BLaER1 (cell line): ENCODE measurements at regions not wholly inside any gene's neighbourhood (a gene's known extent, or its start where the extent isn't known, plus 50 kb on each side); places are given as distances from the start of the nearest gene placed in this dataset.
"Not testable (repeated sequence)": the region's sequence is repeated elsewhere in the genome, so short reads cannot be mapped to it uniquely, and the experiment has no call there.

Source experiments
- H3K27ac ChIP-seq: shearing (Covaris generic); formaldehyde crosslinking; 2 replicates; pipeline ENCODE4 v1.8.1; 2022
- H3K27me3 ChIP-seq: shearing (Covaris generic); formaldehyde crosslinking; 2 replicates; pipeline ENCODE4 v1.8.1; 2022
- H3K36me3 ChIP-seq: shearing (Covaris generic); formaldehyde crosslinking; 2 replicates; pipeline ENCODE4 v1.8.1; 2022
- H3K4me1 ChIP-seq: shearing (Covaris generic); formaldehyde crosslinking; 2 replicates; pipeline ENCODE4 v1.8.1; 2022
- H3K4me2 ChIP-seq: shearing (Covaris generic); formaldehyde crosslinking; 2 replicates; pipeline ENCODE4 v1.8.1; 2022
- H3K4me3 ChIP-seq: shearing (Covaris generic); formaldehyde crosslinking; 2 replicates; pipeline ENCODE4 v1.8.1; 2022
- H3K9ac ChIP-seq: shearing (Covaris generic); formaldehyde crosslinking; 2 replicates; pipeline ENCODE4 v1.8.1; 2022
- H3K9me3 ChIP-seq: shearing (Covaris generic); formaldehyde crosslinking; 2 replicates; pipeline ENCODE4 v1.8.1; 2022
- H4K20me1 ChIP-seq: shearing (Covaris generic); formaldehyde crosslinking; 2 replicates; pipeline ENCODE4 v1.8.1; 2022
- Cebpa-rat ChIP-seq: shearing (Covaris generic); IDR thresholded peaks from 2 replicates; pipeline ENCODE4 v1.8.1; 2022

DNA sequence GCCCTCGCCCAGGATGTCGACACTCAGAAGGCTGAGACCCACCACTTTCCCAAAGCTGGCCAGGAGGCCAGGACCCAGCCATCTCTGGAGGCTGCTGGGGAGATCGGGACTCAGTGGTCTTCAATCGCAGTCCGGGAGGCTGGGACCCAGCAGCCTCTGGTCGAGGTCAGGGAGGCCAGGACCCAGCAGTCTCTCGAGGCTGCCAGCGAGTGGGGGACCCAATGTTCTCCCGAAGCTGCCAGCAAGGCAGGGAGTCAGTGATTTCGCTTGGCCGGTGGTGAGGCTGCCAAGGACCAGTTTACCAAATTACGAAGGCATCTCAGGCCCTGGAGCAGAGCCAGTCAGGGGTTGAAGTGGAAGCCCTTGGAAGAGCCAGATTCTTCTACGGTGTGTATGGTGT lies 181.6 kb downstream of the NAF1 start:
- TF ChIP-seq Cebpa-rat = no peak
- no peak overlapping the region for H3K9ac ChIP-seq
- H3K4me1 ChIP-seq = no peaks in the 10 kb centered on the region
- H3K9me3 ChIP-seq = no peaks in the 10 kb centered on the region
- H3K27me3 ChIP-seq = no peaks in the 10 kb centered on the region
- no peak overlapping the region for H3K4me2 ChIP-seq
- no peaks in the 10 kb centered on the region for H4K20me1 ChIP-seq
- no peak overlapping the region for H3K4me3 ChIP-seq
- H3K36me3 ChIP-seq = no peaks in the 10 kb centered on the region
- no peak overlapping the region for H3K27ac ChIP-seq

DNA sequence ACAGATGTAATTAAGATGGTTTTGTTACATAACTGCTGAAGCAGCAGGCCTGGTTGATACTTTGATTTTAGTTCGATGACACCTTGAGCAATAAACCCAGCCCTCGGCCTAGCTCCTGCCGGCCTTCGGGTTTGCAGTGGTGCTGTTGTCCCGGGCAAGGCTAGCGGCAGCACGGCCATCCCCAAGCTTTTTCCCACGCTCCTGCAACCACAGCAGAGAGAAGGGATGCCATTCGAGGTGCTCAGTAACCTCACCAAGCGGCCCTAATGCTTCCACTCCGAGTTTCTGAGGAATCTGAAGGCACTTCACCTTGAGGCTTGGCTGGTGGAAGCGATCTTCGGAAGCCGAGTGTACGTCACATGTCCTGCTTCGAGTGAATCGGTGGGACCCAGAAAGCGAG lies 182.1 kb downstream of the NAF1 start:
- no peaks in the 10 kb centered on the region for H3K27me3 ChIP-seq
- no peak overlapping the region for H3K4me3 ChIP-seq
- H4K20me1 ChIP-seq = no peaks in the 10 kb centered on the region
- H3K9me3 ChIP-seq = no peaks in the 10 kb centered on the region
- no peaks in the 10 kb centered on the region for H3K36me3 ChIP-seq
- H3K9ac ChIP-seq = no peak overlapping the region
- H3K27ac ChIP-seq = no peak overlapping the region
- no peak overlapping the region for H3K4me2 ChIP-seq
- H3K4me1 ChIP-seq = no peaks in the 10 kb centered on the region
- TF ChIP-seq Cebpa-rat = no peak

DNA sequence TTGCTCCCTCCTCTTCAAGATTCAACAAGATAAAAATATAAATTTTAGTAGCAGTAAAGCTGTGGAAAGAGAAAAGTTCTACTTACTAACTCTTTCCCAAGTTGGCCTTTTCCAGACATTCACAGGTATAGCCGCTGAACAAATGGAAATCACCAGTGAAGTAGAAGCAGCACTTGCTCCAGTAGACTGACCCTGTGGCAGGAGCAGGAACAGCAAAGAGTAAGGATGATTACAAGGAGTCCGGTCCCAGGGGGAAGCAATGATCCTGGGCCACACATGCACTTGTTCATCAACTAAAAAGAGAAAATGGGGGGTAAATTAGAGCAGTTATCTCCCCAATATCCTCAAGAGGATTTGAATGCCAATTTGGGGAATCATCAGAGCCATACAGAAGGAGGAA lies 184.9 kb downstream of the NAF1 start:
- Histone ChIP-seq H3K4me2 (no peak overlapping the region), H3K9me3 (no peaks in the 10 kb centered on the region), H3K27ac (no peak overlapping the region), H3K4me3 (no peak overlapping the region), H3K27me3 (no peaks in the 10 kb centered on the region), H3K9ac (no peak overlapping the region), H3K4me1 (no peaks in the 10 kb centered on the region), H4K20me1 (no peaks in the 10 kb centered on the region), H3K36me3 (no peaks in the 10 kb centered on the region)
- TF ChIP-seq Cebpa-rat = no peak

DNA sequence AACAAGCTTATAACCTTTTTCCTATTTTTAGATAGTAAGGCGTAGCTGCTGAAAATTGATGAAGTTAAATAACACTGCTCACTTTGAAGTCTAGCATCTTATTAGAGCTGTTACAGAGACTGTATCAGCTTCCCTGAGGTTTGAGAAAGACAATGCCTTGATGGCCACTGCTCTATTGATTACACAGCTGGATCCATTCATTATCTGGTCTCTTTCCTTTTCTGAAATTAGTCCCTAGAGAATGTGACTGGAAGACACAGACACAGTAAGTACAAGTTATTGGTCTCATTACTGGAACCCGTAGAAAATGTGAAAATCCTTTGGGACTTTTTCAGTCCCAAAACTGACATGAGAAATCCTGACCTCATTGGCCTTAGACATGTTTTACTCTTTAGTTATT lies 188.3 kb downstream of the NAF1 start:
- TF ChIP-seq Cebpa-rat = no peak
- Histone ChIP-seq H3K4me1 (no peaks in the 10 kb centered on the region), H3K9ac (no peak overlapping the region), H3K36me3 (no peaks in the 10 kb centered on the region), H3K27me3 (no peaks in the 10 kb centered on the region), H3K27ac (no peak overlapping the region), H3K4me3 (no peak overlapping the region), H3K9me3 (no peaks in the 10 kb centered on the region), H4K20me1 (no peaks in the 10 kb centered on the region), H3K4me2 (no peak overlapping the region)

DNA sequence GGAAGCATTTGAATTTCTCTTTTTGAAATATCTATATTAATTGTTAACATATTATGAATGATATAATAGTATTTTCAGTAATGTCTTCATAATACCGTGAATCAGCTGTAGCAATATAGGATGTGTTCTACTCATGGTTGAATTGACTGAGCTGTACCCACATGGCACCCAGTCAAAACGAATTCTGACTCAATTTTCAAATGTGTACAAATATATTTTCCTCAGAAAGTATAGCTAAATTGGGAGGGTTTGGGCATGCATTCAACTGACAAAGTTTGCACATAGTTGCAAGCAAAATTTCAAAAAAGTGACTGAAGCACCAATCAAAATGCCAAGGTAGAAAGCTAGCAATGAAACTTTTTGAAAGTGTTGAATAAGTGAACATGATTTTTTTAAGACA lies 188.9 kb downstream of the NAF1 start:
- Histone ChIP-seq H3K9ac (no peak overlapping the region), H3K4me1 (no peaks in the 10 kb centered on the region), H3K27ac (no peak overlapping the region), H3K36me3 (no peaks in the 10 kb centered on the region), H3K9me3 (no peaks in the 10 kb centered on the region), H4K20me1 (no peaks in the 10 kb centered on the region), H3K27me3 (no peaks in the 10 kb centered on the region), H3K4me2 (no peak overlapping the region), H3K4me3 (no peak overlapping the region)
- TF ChIP-seq Cebpa-rat = no peak

DNA sequence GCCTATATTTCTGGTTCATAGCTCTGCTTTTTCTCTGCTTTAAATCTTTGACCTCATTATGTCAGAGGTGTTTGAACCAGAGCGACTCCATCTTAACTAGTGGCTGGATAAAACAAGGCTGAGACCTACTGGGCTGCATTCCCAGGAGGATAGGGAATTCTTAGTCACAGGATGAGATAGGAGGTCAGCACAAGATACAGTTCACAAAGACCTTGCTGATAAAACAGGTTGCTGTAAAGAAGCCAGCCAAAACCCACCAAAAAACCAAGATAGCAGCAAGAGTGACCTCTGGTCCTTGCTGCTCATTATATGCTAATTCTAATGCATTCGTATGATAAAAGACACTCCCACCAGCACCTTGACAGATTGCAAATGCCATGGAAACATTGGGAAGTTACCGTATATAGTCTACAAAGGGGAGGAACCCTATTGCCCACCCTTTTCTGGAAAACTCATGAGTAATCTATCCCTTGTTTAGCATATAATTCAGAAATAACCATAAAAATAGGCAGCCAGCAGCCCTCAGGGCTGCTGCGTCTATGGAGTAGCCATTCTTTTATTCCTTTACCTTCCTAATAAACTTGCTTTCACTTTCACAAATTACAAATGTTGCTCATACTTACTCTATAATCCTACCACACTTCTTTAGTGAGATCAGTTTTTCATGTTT lies 193.9 kb downstream of the NAF1 start:
- Histone ChIP-seq H3K4me2 (no peak overlapping the region), H4K20me1 (no peaks in the 10 kb centered on the region), H3K36me3 (no peaks in the 10 kb centered on the region), H3K27ac (no peak overlapping the region), H3K4me3 (no peak overlapping the region), H3K4me1 (no peaks in the 10 kb centered on the region), H3K9ac (no peak overlapping the region), H3K27me3 (no peaks in the 10 kb centered on the region), H3K9me3 (no peaks in the 10 kb centered on the region)
- no peak for TF ChIP-seq Cebpa-rat

DNA sequence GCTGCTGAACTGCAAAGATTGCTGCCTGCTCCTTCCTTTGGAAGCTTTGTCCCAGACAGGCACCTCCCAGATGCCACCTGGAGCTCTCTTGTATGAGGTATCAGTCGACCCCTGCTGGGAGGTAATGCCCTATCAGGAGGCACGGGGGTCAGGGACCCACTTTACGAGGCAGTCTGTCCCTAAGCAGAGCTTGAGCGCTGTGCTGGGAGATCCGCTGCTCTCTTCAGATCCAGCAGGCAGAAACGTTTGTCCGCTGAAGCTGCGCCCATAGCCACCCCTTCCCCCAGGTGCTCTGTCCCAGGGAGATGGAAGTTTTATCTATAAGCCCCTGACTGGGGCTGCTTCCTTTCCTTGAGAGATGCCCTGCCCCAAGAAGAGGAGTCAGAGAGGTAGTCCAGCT lies 197.5 kb downstream of the NAF1 start:
- Histone ChIP-seq H3K27me3 (no peaks in the 10 kb centered on the region), H3K4me3 (no peak overlapping the region), H3K4me2 (no peak overlapping the region), H4K20me1 (no peaks in the 10 kb centered on the region), H3K27ac (no peak overlapping the region), H3K9me3 (no peaks in the 10 kb centered on the region), H3K36me3 (no peaks in the 10 kb centered on the region), H3K4me1 (no peaks in the 10 kb centered on the region), H3K9ac (no peak overlapping the region)
- no peak for TF ChIP-seq Cebpa-rat

DNA sequence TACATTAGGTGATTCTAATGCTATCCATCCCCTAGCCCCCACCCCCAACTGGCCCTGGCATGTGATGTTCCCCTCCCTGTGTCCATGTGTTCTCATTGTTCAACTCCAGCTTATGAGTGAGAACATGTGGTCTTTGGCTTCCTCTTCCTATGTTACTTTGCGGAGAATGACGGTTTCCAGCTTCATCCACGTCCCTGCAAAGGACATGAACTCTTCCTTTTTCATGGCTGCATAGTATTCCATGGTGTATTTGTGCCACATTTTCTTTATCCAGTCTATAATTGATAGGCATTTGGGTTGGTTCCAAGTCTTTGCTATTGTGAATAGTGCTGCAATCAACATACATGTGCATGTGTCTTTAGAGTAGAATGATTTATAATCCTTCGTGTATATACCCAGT lies 200.7 kb downstream of the NAF1 start:
- not testable (repeated sequence) for H3K4me3 ChIP-seq, H3K27ac ChIP-seq, H3K9me3 ChIP-seq, H3K27me3 ChIP-seq, H3K9ac ChIP-seq, H3K4me2 ChIP-seq, H4K20me1 ChIP-seq, H3K4me1 ChIP-seq, H3K36me3 ChIP-seq

DNA sequence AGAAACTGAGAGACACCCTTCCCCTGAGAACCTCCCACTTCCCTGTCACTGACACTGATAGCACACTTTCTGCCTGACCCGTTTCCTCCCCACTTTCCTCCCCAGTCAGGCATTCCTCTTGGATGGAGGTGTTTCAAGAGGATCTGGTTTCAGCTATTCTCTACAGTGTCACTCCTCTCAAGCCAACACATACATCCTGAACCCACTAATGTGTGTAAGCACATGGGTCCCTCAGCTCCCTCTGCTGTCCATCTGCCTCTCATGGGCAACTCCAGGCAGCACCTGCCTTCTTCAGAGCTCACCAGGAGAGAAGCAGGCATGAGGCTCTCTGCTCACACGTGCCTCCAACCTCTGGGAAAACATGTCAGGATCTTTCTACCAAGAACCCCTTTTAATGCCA lies 207.6 kb downstream of the NAF1 start:
- Histone ChIP-seq H3K4me1 (no peaks in the 10 kb centered on the region), H3K9ac (no peak overlapping the region)
- no peak for TF ChIP-seq Cebpa-rat

DNA sequence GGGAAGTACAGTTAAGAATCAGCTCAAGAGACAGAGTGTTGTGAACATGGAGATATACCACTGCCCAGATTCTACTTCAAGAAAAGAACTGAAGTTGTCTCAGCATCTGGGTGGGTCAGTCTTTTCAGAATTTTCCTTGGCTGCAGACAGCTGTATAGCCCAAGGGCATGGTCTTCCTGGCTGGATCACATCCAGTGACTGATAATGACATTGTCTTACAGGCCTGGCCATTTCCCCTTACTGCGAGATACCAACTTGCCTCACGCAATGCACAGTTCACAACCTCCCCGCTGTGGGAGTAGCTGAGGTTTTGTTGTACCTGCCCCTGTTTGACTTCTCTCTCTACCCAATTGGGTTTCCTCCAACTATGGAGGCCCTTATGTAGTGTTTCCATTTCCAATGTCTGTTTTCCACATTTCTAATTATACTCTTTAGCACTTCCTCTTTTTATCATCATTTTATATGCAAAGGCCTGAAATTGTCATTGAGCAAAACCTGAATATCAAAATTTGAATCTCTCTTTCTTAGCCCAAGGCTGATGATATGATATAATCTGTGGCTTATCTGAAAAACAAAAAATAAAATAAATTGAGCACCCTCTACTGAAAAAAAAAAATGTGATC lies 209.1 kb downstream of the NAF1 start:
- no peaks in the 10 kb centered on the region for H3K9me3 ChIP-seq
- H4K20me1 ChIP-seq = no peaks in the 10 kb centered on the region
- TF ChIP-seq Cebpa-rat = no peak
- no peak overlapping the region for H3K27ac ChIP-seq
- H3K4me1 ChIP-seq = no peaks in the 10 kb centered on the region
- H3K36me3 ChIP-seq = no peaks in the 10 kb centered on the region
- H3K27me3 ChIP-seq = no peaks in the 10 kb centered on the region
- H3K9ac ChIP-seq = no peak overlapping the region
- no peak overlapping the region for H3K4me3 ChIP-seq
- H3K4me2 ChIP-seq = no peak overlapping the region

More for the DNA sequence above, 207.6 kb downstream of the NAF1 start:
- Histone ChIP-seq H3K4me3 (no peak overlapping the region), H3K27me3 (no peaks in the 10 kb centered on the region), H3K27ac (no peak overlapping the region), H3K9me3 (no peaks in the 10 kb centered on the region), H3K4me2 (no peak overlapping the region), H4K20me1 (no peaks in the 10 kb centered on the region), H3K36me3 (no peaks in the 10 kb centered on the region)

DNA sequence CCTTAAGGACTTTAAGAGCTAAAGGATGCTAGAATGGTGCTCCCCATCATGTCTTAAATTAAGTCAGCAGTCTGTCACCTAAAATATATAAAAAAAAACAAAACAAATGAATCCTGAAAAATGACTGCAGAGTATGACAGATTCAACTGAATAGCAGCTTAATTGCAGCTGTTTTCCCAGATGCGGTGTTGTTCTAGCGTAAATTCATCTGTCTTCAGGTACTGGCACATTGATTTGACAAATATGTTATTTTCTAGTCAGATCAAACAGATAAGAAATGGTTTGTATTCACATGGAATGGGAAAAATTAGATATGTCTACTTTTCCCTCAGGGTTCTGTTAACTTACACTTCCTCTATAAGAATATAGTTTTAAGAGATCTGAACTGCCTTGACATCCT lies 211.7 kb downstream of the NAF1 start:
- no peaks in the 10 kb centered on the region for H3K36me3 ChIP-seq
- H3K9me3 ChIP-seq = no peaks in the 10 kb centered on the region
- H3K27me3 ChIP-seq = no peaks in the 10 kb centered on the region
- no peak overlapping the region for H3K27ac ChIP-seq
- H3K4me1 ChIP-seq = no peaks in the 10 kb centered on the region
- no peaks in the 10 kb centered on the region for H4K20me1 ChIP-seq
- no peak for TF ChIP-seq Cebpa-rat
- H3K9ac ChIP-seq = no peak overlapping the region
- H3K4me3 ChIP-seq = no peak overlapping the region
- H3K4me2 ChIP-seq = no peak overlapping the region
